CD14-positive monocyte (primary cell): ENCODE measurements at regions not wholly inside any gene's neighbourhood (a gene's known extent, or its start where the extent isn't known, plus 50 kb on each side); places are given as distances from the start of the nearest gene placed in this dataset.

Experiments
- DNase-seq, 3 donors: peaks; one replicate each; pipeline ENCODE4 v3.0.0-alpha.2; 2011 to 2022
- H2AFZ ChIP-seq: 2 replicates; pipeline ENCODE4 v1.6.0; 2012; ENCODE audit warnings: mild to moderate bottlenecking, low read depth, low read length, inconsistent platforms; ENCODE audit not compliant: insufficient read depth, poor library complexity, severe bottlenecking
- H3K27ac ChIP-seq, 2 donors: 1 replicate in 1 of 2; 2 replicates in 1 of 2; pipeline ENCODE4 v1.5.1; 2012 to 2013; ENCODE audit warnings: low read length in 2 of 2, control low read depth in 1 of 2, inconsistent platforms in 1 of 2, low read depth in 1 of 2, mild to moderate bottlenecking in 1 of 2
- H3K27me3 ChIP-seq, 2 donors: one replicate each; pipeline versions ENCODE4 v1.6.0 to v1.6.1; 2011 to 2013; ENCODE audit warnings: low read length in 2 of 2; ENCODE audit not compliant: control insufficient read depth in 2 of 2, insufficient read depth in 2 of 2
- H3K36me3 ChIP-seq, 2 donors: replicated peaks in 1 of 2; 1 replicate in 1 of 2; 2 replicates in 1 of 2; pipeline versions ENCODE4 v1.5.1 to v1.6.1; 2012 to 2013; ENCODE audit warnings: low read length in 2 of 2, control low read depth in 1 of 2, inconsistent platforms in 1 of 2, mild to moderate bottlenecking in 1 of 2; ENCODE audit not compliant: insufficient read depth in 2 of 2, control insufficient read depth in 1 of 2
- H3K4me1 ChIP-seq, 2 donors: 1 replicate in 1 of 2; 2 replicates in 1 of 2; pipeline versions ENCODE4 v1.5.1 to v1.6.1; 2012 to 2013; ENCODE audit warnings: low read length in 2 of 2, control low read depth in 1 of 2, inconsistent platforms in 1 of 2, mild to moderate bottlenecking in 1 of 2, moderate library complexity in 1 of 2; ENCODE audit not compliant: insufficient read depth in 2 of 2, control insufficient read depth in 1 of 2
- H3K4me2 ChIP-seq: replicated peaks from 2 replicates; pipeline ENCODE3; 2012; ENCODE audit warnings: low read length, moderate library complexity, mild to moderate bottlenecking; ENCODE audit not compliant: poor library complexity, severe bottlenecking; ENCODE audit errors: extremely low read depth
- H3K4me3 ChIP-seq, 3 experiments: fragments of 200-600 bp in 1 of 3; sonication (generic) in 1 of 3; replicated peaks in 1 of 3; 1 replicate in 2 of 3; 2 replicates in 1 of 3; pipeline ENCODE4 v1.5.1; 2011 to 2013; ENCODE audit warnings: low read length in 3 of 3, mild to moderate bottlenecking in 3 of 3, control low read depth in 2 of 3, low read depth in 2 of 3, inconsistent platforms in 1 of 3, moderate library complexity in 1 of 3
- H3K79me2 ChIP-seq: 2 replicates; pipeline ENCODE4 v1.6.0; 2012; ENCODE audit warnings: mild to moderate bottlenecking, control low read depth, inconsistent platforms, low read length, moderate library complexity; ENCODE audit not compliant: insufficient read depth
- H3K9ac ChIP-seq: 2 replicates; pipeline ENCODE4 v1.6.0; 2017; ENCODE audit warnings: low read length, mild to moderate bottlenecking; ENCODE audit not compliant: insufficient read depth, poor library complexity, severe bottlenecking
- H3K9me3 ChIP-seq, 2 donors: replicated peaks in 1 of 2; 1 replicate in 1 of 2; 2 replicates in 1 of 2; pipeline versions ENCODE4 v1.5.1 to v1.6.1; 2012 to 2013; ENCODE audit warnings: low read length in 2 of 2, control low read depth in 1 of 2; ENCODE audit not compliant: control insufficient read depth in 1 of 2, insufficient read depth in 1 of 2
- H4K20me1 ChIP-seq: 2 replicates; pipeline ENCODE4 v1.6.0; 2012; ENCODE audit warnings: mild to moderate bottlenecking, low read length, control low read depth, moderate library complexity; ENCODE audit not compliant: insufficient read depth
- H3K27ac Mint-ChIP-seq, 7 donors: one replicate each; pipeline ENCODE4 v1.8.0; 2020; ENCODE audit warnings: mild to moderate bottlenecking in 7 of 7, mixed read lengths in 7 of 7, moderate library complexity in 6 of 7, inconsistent platforms in 2 of 7
- H3K27me3 Mint-ChIP-seq, 3 donors: one replicate each; pipeline ENCODE4 v1.8.0; 2021 to 2022; ENCODE audit warnings: low read depth in 3 of 3, mild to moderate bottlenecking in 3 of 3, mixed read lengths in 3 of 3, moderate library complexity in 3 of 3, inconsistent platforms in 1 of 3
- H3K36me3 Mint-ChIP-seq, 2 donors: one replicate each; pipeline ENCODE4 v1.8.0; 2020; ENCODE audit warnings: mixed read lengths in 2 of 2, inconsistent platforms in 1 of 2, mild to moderate bottlenecking in 1 of 2
- H3K4me1 Mint-ChIP-seq: one replicate; pipeline ENCODE4 v1.8.0; 2020; ENCODE audit warnings: mild to moderate bottlenecking, mixed read lengths
- H3K4me3 Mint-ChIP-seq, 2 donors: one replicate each; pipeline ENCODE4 v1.8.0; 2020; ENCODE audit warnings: mild to moderate bottlenecking in 2 of 2, mixed read lengths in 2 of 2, moderate library complexity in 1 of 2
- H3K9me3 Mint-ChIP-seq, 7 donors: one replicate each; pipeline ENCODE4 v1.8.0; 2020 to 2022; ENCODE audit warnings: mixed read lengths in 7 of 7, mild to moderate bottlenecking in 6 of 7, moderate library complexity in 6 of 7, inconsistent platforms in 2 of 7
- CTCF ChIP-seq: fragments of 200-600 bp; IDR thresholded peaks from one replicate; pipeline ENCODE4 v1.8.0; 2022; ENCODE audit warnings: antibody characterized with exemption, mild to moderate bottlenecking
- WGBS: methylation state at CpG from one replicate; pipeline ENCODE4 v1.1.5; 2013; ENCODE audit warnings: missing lambda C conversion rate; ENCODE audit not compliant: insufficient coverage; 5-methylcytosine and 5-hydroxymethylcytosine counted together
- intact Hi-C, 2 donors: fragments of 100-400 bp; cut with micrococcal nuclease; formaldehyde crosslinking; loops; one replicate each; pipeline versions ENCODE4 v1.15.0 to v1.15.1; 2023

DNA sequence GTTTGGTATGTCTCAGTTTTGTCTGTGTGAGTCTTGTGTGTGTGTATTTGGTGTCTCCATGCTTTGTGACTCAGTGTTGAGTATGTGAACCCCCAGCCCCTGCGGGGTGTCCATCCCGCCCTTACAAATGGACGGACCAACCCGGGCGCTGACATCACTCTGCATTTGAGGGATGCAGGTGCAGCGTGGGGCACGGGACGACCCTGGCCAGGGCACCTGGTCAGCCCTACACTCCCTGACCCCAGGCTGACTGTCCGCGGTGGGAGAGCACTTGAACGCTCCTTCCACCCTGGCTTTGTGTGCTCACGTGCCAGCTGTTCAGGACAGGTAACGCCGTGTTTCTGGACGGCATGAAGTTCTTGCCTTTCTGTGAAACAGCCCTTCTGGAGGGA, 369.0 kb downstream of the BRD1 start:
- WGBS = 95% methylated on average over 15 of the region's 15 CpGs
- intact Hi-C loops = no loop called here
- Mint-ChIP-seq H3K27me3 (peaks cover 0 to 10% (median 6%) of the 10 kb centered on the region in 3 donors), H3K4me1 (peaks cover 8% of the 10 kb centered on the region), H3K27ac (no peak overlapping the region), H3K4me3 (no peak overlapping the region), H3K9me3 (peaks cover 0 to 12% (median 3%) of the 10 kb centered on the region in 7 donors), H3K36me3 (no peaks in the 10 kb centered on the region)
- TF ChIP-seq CTCF = no peak
- H3K4me3 ChIP-seq = no peak overlapping the region
- no peaks in the 10 kb centered on the region for H3K27me3 ChIP-seq
- no peaks in the 10 kb centered on the region for H3K36me3 ChIP-seq
- peaks cover 0 to 2% of the 10 kb centered on the region in 2 donors for H3K4me1 ChIP-seq
- H3K79me2 ChIP-seq = no peaks in the 10 kb centered on the region
- no peak overlapping the region for H2AFZ ChIP-seq
- no peak overlapping the region for H3K9ac ChIP-seq
- DNase-seq = no peak
- peaks cover 0 to 6% of the 10 kb centered on the region in 2 donors for H3K9me3 ChIP-seq
- no peaks in the 10 kb centered on the region for H4K20me1 ChIP-seq
- H3K4me2 ChIP-seq = no peak overlapping the region
- no peak overlapping the region for H3K27ac ChIP-seq

DNA sequence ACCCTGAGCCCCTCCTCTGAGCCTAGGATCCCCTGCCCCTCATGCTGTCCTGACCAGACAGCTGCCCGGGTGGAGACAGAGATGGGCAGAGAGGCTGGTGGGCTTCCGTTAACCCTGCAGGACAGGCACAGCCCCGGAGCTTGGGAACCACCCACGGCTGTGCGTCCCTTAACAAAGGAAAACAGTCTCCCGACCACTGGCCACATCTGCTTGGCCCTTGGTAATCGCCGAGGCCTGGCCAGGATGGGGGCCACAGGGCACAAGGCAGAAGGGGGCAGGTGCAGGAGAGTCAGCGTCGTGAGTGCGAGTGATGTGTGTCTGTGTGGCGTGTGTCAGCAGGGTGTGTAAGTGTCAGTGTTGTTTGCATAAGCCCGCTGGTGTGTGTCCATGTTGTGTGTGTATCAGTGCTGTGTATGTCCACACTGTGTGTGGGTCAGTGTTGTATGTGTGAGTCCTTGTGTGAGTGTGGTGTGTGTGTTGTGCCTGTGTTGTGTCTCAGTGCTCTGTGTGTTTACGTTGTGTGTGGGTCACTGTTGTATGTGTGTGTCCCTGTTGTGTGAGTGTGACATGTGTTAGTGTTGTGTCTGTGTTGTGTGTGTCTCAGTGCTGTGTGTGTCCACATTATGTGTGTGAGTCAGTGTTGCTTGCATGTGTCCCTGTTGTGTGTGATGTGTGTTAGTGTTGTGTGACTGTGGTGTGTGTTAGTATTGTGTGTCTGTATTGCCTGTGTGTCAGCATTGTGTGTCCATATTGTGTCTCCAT, 369.5 kb downstream of the BRD1 start:
- DNase-seq = no peak
- H3K9ac ChIP-seq = no peak overlapping the region
- H3K36me3 ChIP-seq = no peaks in the 10 kb centered on the region
- Mint-ChIP-seq H3K36me3 (no peaks in the 10 kb centered on the region), H3K27ac (no peak overlapping the region), H3K27me3 (peaks cover 0 to 12% (median 6%) of the 10 kb centered on the region in 3 donors), H3K9me3 (peaks cover 0 to 6% (median 1%) of the 10 kb centered on the region in 7 donors), H3K4me3 (no peak overlapping the region), H3K4me1 (peaks cover 3% of the 10 kb centered on the region)
- no peak for TF ChIP-seq CTCF
- no peak overlapping the region for H3K27ac ChIP-seq
- no peaks in the 10 kb centered on the region for H4K20me1 ChIP-seq
- intact Hi-C loops = no loop called here
- H3K9me3 ChIP-seq = peaks cover 0 to 6% of the 10 kb centered on the region in 2 donors
- peaks cover 0 to 2% of the 10 kb centered on the region in 2 donors for H3K4me1 ChIP-seq
- H3K79me2 ChIP-seq = no peaks in the 10 kb centered on the region
- no peak overlapping the region for H2AFZ ChIP-seq
- WGBS = 90% methylated on average over 14 of the region's 14 CpGs
- H3K4me3 ChIP-seq = no peak overlapping the region
- no peak overlapping the region for H3K4me2 ChIP-seq
- H3K27me3 ChIP-seq = no peaks in the 10 kb centered on the region
